ENCODE measurements at regions not wholly inside any gene's neighbourhood (a gene's known extent, or its start where the extent isn't known, plus 50 kb on each side); places are given as distances from the start of the nearest gene placed in this dataset.

DNA sequence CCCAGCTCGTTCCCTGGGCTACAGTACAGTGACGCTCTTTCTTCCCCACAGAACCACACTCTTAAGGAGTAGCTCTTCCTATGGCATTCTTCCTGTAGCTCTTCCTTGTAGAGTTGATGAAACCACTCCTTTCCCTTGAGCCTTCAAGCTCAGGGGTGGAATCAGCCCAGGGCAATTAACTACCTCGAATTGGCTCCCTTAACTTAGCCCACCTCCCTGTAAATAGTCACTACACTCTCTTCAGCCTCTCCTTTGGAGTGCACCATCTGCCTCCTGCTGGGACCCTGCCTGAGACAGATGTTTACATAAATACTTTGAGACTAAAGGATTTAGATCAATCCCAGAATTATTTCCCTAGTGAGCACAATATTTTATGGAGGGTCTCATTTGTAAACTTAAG, 537.8 kb upstream of the AUTS2 start:
- no peak overlapping the region for H3K4me3 ChIP-seq (ENCODE audit: low read depth, low read length)
- no peak overlapping the region for H3K27ac ChIP-seq
- H3K79me2 ChIP-seq: no peaks in the 10 kb centered on the region
- no peak overlapping the region for H3K9ac ChIP-seq
- H3K9me3 ChIP-seq (ENCODE audit: control insufficient read depth, low read length): no peaks in the 10 kb centered on the region
- H3K4me1 ChIP-seq: no peaks in the 10 kb centered on the region
- no peak for TF ChIP-seq CTCF (IDR thresholded peaks at IDR 0.05)
- H3K27me3 ChIP-seq (ENCODE audit: control insufficient read depth, insufficient read depth, low read length): no peaks in the 10 kb centered on the region
- no peak overlapping the region for H2AFZ ChIP-seq
- H3K4me2 ChIP-seq (ENCODE audit: low read length): no peak overlapping the region
- no peaks in the 10 kb centered on the region for H3K36me3 ChIP-seq (ENCODE audit: control insufficient read depth, insufficient read depth, low read length)

DNA sequence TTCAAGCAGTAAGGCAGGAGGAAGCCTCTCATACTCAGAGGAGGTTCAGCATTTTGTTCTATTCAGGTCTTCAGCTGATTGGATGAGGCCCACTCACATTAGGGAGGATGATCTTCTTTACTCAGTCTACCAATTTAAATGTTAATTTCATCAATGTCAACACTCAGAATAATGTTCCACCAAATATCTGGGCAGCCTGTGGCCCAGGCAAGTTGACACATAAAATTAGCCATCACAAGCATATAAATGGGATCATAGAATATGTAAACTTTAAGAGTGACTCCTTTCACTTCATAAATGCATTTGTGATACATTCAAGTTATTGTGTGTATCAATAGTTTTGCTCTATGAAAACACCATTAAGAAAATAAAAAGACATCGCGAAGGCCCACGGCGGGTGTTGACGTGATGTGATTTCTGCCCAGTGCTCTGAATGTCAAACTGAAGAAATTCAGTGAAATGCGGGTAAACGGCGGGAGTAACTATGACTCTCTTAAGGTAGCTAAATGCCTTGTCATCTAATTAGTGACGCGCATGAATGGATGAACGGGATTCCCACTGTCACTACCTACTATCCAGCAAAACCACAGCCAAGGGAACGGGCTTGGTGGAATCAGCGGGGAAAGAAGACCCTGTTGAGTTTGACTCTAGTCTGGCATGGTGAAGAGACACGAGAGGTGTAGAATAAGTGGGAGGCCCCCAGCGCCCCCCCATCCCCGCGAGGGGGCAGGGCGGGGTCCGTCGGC, 536.1 kb upstream of the AUTS2 start:
- TF ChIP-seq CTCF (IDR thresholded peaks at IDR 0.05): no peak

DNA sequence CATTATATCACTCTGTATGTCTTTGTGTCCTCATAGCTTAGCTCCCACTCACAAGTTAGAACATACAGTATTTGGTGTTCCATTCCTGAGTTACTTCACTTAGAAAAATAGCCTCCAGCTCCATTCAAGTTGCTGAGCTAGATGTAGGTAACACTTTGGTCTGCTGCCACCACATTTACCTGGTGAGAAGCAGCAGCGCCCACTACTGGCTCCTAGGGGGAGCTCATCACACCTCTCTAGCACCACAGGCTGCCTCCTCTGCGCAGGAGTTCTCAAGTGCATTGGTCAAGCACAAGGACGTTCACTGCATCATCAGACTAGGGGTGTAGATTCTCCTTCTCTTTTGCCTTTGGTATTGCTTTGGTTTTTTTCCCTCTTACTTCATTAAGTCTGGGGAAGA, 530.9 kb upstream of the AUTS2 start:
- Histone ChIP-seq H3K27me3 (ENCODE audit: control insufficient read depth, insufficient read depth, low read length) (no peaks in the 10 kb centered on the region), H2AFZ (no peak overlapping the region), H3K9ac (no peak overlapping the region), H3K36me3 (ENCODE audit: control insufficient read depth, insufficient read depth, low read length) (no peaks in the 10 kb centered on the region), H3K4me1 (no peaks in the 10 kb centered on the region), H3K27ac (no peak overlapping the region), H3K4me3 (ENCODE audit: low read depth, low read length) (no peak overlapping the region), H3K9me3 (ENCODE audit: control insufficient read depth, low read length) (no peaks in the 10 kb centered on the region), H3K4me2 (ENCODE audit: low read length) (no peak overlapping the region), H3K79me2 (no peaks in the 10 kb centered on the region)
- TF ChIP-seq CTCF (IDR thresholded peaks at IDR 0.05): no peak

More for the DNA sequence above, 536.1 kb upstream of the AUTS2 start:
- H3K27ac ChIP-seq: no peak overlapping the region
- no peak overlapping the region for H3K9ac ChIP-seq
- no peak overlapping the region for H3K4me2 ChIP-seq (ENCODE audit: low read length)
- H3K4me1 ChIP-seq: no peaks in the 10 kb centered on the region
- H3K4me3 ChIP-seq (ENCODE audit: low read depth, low read length): no peak overlapping the region
- H3K79me2 ChIP-seq: no peaks in the 10 kb centered on the region
- H2AFZ ChIP-seq: no peak overlapping the region
- no peaks in the 10 kb centered on the region for H3K36me3 ChIP-seq (ENCODE audit: control insufficient read depth, insufficient read depth, low read length)
- no peaks in the 10 kb centered on the region for H3K9me3 ChIP-seq (ENCODE audit: control insufficient read depth, low read length)
- H3K27me3 ChIP-seq (ENCODE audit: control insufficient read depth, insufficient read depth, low read length): no peaks in the 10 kb centered on the region

GRCh38 chr7:69070476-69070875, 527.8 kb upstream of the AUTS2 start:
- no peaks in the 10 kb centered on the region for H3K9me3 ChIP-seq (ENCODE audit: control insufficient read depth, low read length)
- no peak overlapping the region for H3K27ac ChIP-seq
- TF ChIP-seq CTCF (IDR thresholded peaks at IDR 0.05): no peak
- no peaks in the 10 kb centered on the region for H3K79me2 ChIP-seq
- H3K27me3 ChIP-seq (ENCODE audit: control insufficient read depth, insufficient read depth, low read length): no peaks in the 10 kb centered on the region
- H3K4me3 ChIP-seq (ENCODE audit: low read depth, low read length): no peak overlapping the region
- H3K4me2 ChIP-seq (ENCODE audit: low read length): no peak overlapping the region
- no peaks in the 10 kb centered on the region for H3K36me3 ChIP-seq (ENCODE audit: control insufficient read depth, insufficient read depth, low read length)
- no peaks in the 10 kb centered on the region for H3K4me1 ChIP-seq
- no peak overlapping the region for H2AFZ ChIP-seq
- H3K9ac ChIP-seq: no peak overlapping the region

- no peak overlapping the region for H3K9ac ChIP-seq
- H3K4me2 ChIP-seq (ENCODE audit: low read length): no peak overlapping the region
- no peaks in the 10 kb centered on the region for H3K4me1 ChIP-seq
- no peak for TF ChIP-seq CTCF (IDR thresholded peaks at IDR 0.05)
- H2AFZ ChIP-seq: no peak overlapping the region
- H3K36me3 ChIP-seq (ENCODE audit: control insufficient read depth, insufficient read depth, low read length): no peaks in the 10 kb centered on the region
- no peaks in the 10 kb centered on the region for H3K27me3 ChIP-seq (ENCODE audit: control insufficient read depth, insufficient read depth, low read length)
- H3K4me3 ChIP-seq (ENCODE audit: low read depth, low read length): no peak overlapping the region
- no peaks in the 10 kb centered on the region for H3K79me2 ChIP-seq
- H3K9me3 ChIP-seq (ENCODE audit: control insufficient read depth, low read length): no peaks in the 10 kb centered on the region
- no peak overlapping the region for H3K27ac ChIP-seq
These were observed 521.7 kb upstream of the AUTS2 start for GRCh38 chr7:69076566-69076965.
